HG03354 (cell line): ENCODE measurements at regions not wholly inside any gene's neighbourhood (a gene's known extent, or its start where the extent isn't known, plus 50 kb on each side); places are given as distances from the start of the nearest gene placed in this dataset.
"Not testable (repeated sequence)": the region's sequence is repeated elsewhere in the genome, so short reads cannot be mapped to it uniquely, and the experiment has no call there.

Experiments used
- ATAC-seq: cut with Tn5 transposase; IDR thresholded peaks from one replicate; pipeline ENCODE4 v1.9.1; 2021; ENCODE audit warnings: mild to moderate bottlenecking; ENCODE audit not compliant: unreplicated experiment, poor library complexity, severe bottlenecking

GRCh38 chr14:38616959-38617358 is 361.1 kb upstream of the CLEC14A start:
- no peak for ATAC-seq

- no peak for ATAC-seq
These were observed 356.0 kb upstream of the CLEC14A start for GRCh38 chr14:38611928-38612327.

DNA sequence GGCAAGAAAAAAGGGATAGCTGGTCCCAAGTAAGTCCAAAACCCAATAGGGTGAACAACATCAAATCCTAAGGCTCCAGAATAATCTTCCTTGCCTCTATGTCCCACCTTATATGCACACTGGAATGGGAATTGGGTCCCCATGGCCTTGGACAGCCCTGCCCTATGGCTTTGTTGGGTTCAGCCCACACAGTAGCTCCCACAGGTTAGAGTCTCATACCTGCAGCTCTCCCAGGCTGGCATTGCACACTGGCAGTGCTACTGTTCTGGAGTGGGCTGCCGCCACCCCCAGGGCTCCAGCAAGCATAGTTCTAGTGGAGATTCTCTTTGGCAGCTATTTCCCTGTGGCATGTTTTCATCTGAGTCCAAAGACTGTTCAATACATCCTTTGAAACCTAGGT is 352.4 kb upstream of the CLEC14A start:
- ATAC-seq, result no peak

- no peak for ATAC-seq
These were observed 349.6 kb upstream of the CLEC14A start for GRCh38 chr14:38605193-38606114.

DNA sequence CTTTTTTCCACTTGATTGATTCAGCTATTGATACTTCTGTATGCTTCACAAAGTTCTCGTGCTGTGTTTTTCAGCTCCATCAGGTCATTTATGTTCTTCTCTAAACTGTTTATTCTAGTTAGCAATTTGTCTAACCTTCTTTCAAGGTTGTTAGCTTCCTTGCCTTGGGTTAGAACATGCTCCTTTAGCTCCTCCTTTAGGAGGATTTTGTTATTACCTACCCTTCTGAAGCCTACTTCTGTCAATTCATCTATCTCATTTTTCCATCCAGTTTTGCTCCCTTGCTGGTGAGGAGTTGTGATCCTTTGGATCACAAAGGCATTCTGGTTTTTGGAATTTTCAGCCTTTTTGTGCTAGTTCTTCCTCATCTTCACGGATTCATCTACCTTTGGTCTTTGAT is 344.7 kb upstream of the CLEC14A start:
- not testable (repeated sequence) for ATAC-seq

- no peak for ATAC-seq
These were observed 337.6 kb upstream of the CLEC14A start for GRCh38 chr14:38593476-38593875.

DNA sequence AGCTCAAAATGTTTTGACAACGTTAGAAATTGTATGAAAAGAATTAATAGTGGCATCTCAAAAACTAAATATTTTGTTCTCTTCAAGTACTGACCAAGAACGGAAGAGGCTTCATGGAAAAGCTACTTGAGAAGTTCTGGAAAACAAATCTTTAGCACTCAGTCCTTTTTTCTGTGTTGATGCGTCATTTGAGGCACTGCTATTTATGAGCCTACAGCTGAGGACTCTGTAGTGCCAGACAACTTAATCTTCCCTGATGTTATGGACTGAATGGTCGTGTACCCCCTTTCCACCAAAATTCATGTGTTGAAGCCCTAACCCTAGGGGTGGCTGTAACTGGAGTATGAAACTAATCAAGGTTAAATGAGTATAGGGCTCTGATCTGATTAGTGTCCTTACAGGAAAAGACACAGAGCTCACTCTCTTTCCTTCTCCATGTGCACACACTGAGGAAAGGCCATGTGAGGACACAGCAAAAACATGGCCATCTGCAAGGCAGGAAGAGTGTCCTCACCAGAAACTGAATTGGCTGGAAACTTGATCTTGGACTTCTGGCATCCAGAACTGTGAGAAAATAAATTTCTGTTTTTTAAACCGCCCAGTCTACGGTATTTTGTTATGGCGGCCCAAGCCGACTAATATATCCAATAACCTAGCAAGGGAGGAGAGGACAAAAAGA is 337.0 kb upstream of the CLEC14A start:
- no peak for ATAC-seq

DNA sequence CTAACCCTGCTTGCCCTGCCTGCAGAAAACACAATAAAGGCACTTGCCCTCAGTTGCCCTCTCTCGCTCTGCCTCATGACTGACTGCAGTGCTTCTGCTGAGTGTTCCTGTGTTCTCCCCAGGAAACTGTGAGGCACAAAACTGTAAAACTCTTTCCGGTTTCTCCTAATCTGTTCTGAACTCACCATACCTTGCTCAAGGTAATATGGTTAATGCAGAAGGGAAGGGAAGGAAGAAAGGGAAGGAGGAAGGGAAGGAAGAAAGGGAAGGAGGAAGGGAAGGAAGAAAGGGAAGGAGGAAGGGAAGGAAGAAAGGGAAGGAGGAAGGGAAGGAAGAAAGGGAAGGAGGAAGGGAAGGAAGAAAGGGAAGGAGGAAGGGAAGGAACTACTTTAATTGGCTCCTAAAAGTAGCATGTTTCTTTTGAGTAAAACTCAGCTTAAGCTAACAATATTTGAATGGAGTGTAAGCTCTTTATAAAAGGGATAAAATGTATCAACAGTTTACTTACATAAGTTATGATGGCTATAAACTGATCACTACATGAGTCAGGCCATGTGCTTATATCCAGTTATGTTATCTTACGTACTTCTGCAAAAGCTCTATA is 334.0 kb upstream of the CLEC14A start:
- ATAC-seq, result no peak

- no peak for ATAC-seq
These were observed 327.6 kb upstream of the CLEC14A start for GRCh38 chr14:38583471-38583870.

- no peak for ATAC-seq
These were observed 322.4 kb upstream of the CLEC14A start for GRCh38 chr14:38578278-38578681.

- ATAC-seq, result no peak
These were observed 311.8 kb upstream of the CLEC14A start for GRCh38 chr14:38567703-38568102.

- ATAC-seq, result no peak
These were observed 305.8 kb upstream of the CLEC14A start for GRCh38 chr14:38561657-38562056.

- no peak for ATAC-seq
These were observed 303.8 kb upstream of the CLEC14A start for GRCh38 chr14:38559711-38560110.

GRCh38 chr14:38557391-38557790 is 301.5 kb upstream of the CLEC14A start:
- not testable (repeated sequence) for ATAC-seq

DNA sequence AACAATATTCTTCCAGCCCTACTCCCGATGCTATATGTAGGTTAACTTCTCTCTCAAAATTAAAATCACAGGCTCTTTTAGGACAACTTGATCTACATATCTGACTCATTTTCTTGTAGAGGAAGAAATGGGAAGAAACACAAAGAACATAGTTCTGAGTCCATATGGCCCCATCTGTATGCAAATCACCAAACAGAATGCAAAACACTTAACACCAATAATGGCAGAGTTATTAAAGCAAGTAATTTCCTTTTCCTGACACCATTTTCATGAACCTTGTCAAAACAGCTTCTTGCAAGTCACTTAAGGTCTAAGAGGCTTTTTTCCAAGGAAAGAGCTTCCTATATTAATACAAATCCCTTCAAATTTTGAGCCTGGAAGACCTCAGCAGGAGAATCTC is 300.4 kb upstream of the CLEC14A start:
- ATAC-seq, result no peak

DNA sequence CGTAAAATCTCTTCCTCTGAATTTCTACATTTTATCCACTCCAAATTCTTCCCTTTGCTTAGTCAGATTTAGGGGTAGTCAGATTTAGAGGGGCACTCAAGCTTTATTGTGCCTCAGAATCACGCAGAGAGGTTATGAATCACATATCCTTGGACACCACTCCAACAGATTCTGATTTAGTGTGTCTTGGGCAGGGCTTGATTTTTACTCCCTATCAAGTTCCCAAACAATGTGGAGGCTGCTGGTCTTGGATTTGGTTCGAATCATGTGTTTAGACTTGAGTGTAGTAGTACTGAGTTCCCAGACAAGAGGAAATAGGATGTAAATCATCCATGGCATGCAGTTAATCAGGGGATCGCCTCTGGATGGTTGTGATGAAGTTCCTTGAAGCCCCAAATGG is 298.1 kb upstream of the CLEC14A start:
- no peak for ATAC-seq

DNA sequence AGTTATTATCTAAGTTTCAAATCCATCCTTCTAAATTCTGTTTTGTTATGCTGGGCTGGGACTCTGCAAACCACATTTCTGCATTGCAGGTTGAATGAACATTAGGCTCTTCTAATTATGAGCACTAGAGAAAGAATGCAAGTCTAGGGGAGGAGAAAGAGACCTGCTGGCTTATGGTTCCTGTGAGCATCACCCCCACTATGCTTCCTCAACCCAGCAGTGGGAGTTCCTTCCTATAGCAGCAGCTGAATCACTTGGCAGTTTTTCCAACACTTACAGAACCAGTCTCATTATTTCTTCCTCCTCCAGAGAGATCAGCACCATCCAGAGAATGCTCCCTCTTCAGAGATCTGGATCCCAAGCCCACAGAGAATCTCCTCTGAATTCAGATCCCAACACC is 297.7 kb upstream of the CLEC14A start:
- ATAC-seq, result no peak

GRCh38 chr14:38549564-38549963 is 293.7 kb upstream of the CLEC14A start:
- no peak for ATAC-seq

DNA sequence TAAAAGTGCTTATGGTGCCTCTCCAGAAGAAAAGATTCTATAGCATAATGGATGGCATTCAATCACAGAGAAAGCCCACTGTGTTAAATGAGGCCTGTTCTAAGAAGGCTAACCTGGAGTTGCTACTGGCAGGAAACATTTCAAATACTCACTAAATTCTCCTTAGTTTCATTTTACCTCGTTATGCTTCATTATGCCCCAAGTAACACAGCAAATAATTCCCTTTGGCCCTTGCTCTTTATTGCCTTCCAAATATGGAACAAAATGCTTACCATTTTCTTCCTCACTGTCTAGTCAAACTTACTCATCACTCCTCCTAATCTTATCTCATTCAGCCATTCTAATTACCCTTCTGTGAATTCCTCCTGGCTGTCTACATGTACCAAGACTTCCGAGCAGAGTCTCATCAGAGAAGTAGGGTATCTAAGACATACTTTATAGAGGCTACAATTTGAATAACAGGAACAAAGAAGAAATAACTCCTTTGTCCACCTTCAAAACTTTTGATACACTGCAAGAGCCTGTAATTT is 292.1 kb upstream of the CLEC14A start:
- ATAC-seq, result no peak

DNA sequence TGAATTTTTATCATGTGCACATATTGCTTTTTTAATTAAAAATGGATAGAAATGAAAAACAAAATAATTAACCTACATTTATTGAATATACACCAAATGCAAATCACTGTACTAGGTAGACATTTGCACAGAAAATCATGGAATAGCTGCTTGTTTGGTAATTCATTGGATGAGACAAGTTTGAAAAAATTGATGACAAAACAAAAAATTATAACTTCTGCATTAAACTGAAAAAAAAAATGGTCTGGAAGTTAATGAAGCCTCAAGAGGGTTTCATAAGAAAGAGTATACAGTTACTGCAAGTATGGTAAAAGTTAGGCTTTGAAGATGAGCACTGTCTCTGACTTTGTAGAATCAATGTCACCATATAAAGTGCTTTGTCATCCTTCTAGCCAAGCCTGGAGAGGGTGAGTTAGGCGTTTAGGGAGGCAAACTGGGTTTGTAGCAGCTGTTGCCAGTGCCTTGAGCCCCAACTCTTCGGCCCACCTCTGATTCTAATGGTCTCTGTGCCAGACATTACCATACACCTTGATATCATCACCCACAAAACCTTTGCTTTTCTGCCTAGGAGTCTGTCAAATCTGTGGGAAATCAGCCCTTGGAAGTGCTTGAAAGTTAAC is 291.1 kb upstream of the CLEC14A start:
- no peak for ATAC-seq
